Lower lobe of right lung (tissue), 2 donors: ENCODE measurements at regions not wholly inside any gene's neighbourhood (a gene's known extent, or its start where the extent isn't known, plus 50 kb on each side); places are given as distances from the start of the nearest gene placed in this dataset.
A peak's percentile ranks its signal among the peaks of the same experiment; 100 is the strongest.

Experiments
- ATAC-seq, 2 donors: fragments of 200-7000 bp; cut with Tn5 transposase; one replicate each; pipeline ENCODE4 v1.9.1; 2020 to 2022; ENCODE audit warnings: mild to moderate bottlenecking in 2 of 2, moderate library complexity in 2 of 2
- DNase-seq: peaks from one replicate; pipeline ENCODE4 v3.0.0-alpha.2; 2020
- H3K27ac ChIP-seq: fragments of 200-600 bp; one replicate; pipeline ENCODE4 v1.8.0; 2022
- H3K27me3 ChIP-seq: fragments of 200-600 bp; one replicate; pipeline ENCODE4 v1.8.0; 2022; ENCODE audit warnings: low read depth
- H3K36me3 ChIP-seq: fragments of 200-600 bp; one replicate; pipeline ENCODE4 v1.8.0; 2022; ENCODE audit warnings: mild to moderate bottlenecking
- H3K4me1 ChIP-seq: fragments of 200-600 bp; one replicate; pipeline ENCODE4 v1.8.0; 2022
- H3K4me3 ChIP-seq: fragments of 200-600 bp; one replicate; pipeline ENCODE4 v1.8.0; 2022; ENCODE audit warnings: mild to moderate bottlenecking
- H3K9me3 ChIP-seq: fragments of 200-600 bp; one replicate; pipeline ENCODE4 v1.8.0; 2022
- intact Hi-C: fragments of 100-400 bp; cut with DNase I; formaldehyde crosslinking; loops from one replicate; pipeline ENCODE4 v1.11.0; 2022
- TF ChIP-seq, protein P1 (sequence below): fragments of 200-600 bp; IDR thresholded peaks from one replicate; pipeline ENCODE4 v1.8.0; 2022; ENCODE audit warnings: antibody characterized with exemption, mild to moderate bottlenecking
- donor health status: DM: no; HTN: yes; CAD: no; lungs with severe emphysema.

DNA sequence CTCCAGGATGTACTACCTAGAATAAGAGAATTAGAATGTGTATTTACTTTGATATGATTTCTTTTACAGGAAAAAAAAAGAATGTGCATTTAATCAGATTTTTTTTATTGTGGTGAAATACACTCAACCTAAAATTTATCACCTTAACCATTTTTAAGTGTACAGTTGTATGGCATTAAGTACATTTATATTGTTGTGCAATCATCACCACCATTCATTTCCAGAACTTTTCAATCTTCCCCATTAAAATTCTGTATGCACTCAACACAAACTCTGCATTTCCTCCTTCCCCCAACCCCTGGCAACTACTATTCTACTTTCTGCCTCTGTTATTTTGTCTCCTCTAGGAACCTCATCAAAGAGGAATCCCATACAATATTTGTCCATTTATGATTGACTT is 66.0 kb upstream of the APC start:
- no peak for DNase-seq
- no peak overlapping the region for H3K27ac ChIP-seq
- TF ChIP-seq, protein P1, sequence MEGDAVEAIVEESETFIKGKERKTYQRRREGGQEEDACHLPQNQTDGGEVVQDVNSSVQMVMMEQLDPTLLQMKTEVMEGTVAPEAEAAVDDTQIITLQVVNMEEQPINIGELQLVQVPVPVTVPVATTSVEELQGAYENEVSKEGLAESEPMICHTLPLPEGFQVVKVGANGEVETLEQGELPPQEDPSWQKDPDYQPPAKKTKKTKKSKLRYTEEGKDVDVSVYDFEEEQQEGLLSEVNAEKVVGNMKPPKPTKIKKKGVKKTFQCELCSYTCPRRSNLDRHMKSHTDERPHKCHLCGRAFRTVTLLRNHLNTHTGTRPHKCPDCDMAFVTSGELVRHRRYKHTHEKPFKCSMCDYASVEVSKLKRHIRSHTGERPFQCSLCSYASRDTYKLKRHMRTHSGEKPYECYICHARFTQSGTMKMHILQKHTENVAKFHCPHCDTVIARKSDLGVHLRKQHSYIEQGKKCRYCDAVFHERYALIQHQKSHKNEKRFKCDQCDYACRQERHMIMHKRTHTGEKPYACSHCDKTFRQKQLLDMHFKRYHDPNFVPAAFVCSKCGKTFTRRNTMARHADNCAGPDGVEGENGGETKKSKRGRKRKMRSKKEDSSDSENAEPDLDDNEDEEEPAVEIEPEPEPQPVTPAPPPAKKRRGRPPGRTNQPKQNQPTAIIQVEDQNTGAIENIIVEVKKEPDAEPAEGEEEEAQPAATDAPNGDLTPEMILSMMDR, result no peak
- no peaks in the 10 kb centered on the region for H3K4me1 ChIP-seq
- H3K36me3 ChIP-seq, result no peaks in the 10 kb centered on the region
- no peak for ATAC-seq
- H3K4me3 ChIP-seq, result no peak overlapping the region
- H3K27me3 ChIP-seq, result no peaks in the 10 kb centered on the region
- intact Hi-C loops, result no loop called here
- H3K9me3 ChIP-seq, result no peaks in the 10 kb centered on the region

GRCh38 chr5:112681481-112681908 is 56.2 kb upstream of the APC start:
- Histone ChIP-seq H3K27me3 (no peaks in the 10 kb centered on the region), H3K4me1 (peaks cover 5% of the 10 kb centered on the region), H3K36me3 (no peaks in the 10 kb centered on the region), H3K27ac (no peak overlapping the region), H3K9me3 (no peaks in the 10 kb centered on the region), H3K4me3 (no peak overlapping the region)
- ATAC-seq (no peak), DNase-seq (no peak)
- intact Hi-C loops, result no loop called here
- TF ChIP-seq, protein P1, result no peak

- peaks cover 5% of the 10 kb centered on the region for H3K4me1 ChIP-seq
- ATAC-seq (no peak), DNase-seq (no peak)
- H3K27ac ChIP-seq, result no peak overlapping the region
- no peaks in the 10 kb centered on the region for H3K9me3 ChIP-seq
- H3K36me3 ChIP-seq, result no peaks in the 10 kb centered on the region
- TF ChIP-seq, protein P1, result no peak
- intact Hi-C loops, result no loop called here
- no peak overlapping the region for H3K4me3 ChIP-seq
- H3K27me3 ChIP-seq, result no peaks in the 10 kb centered on the region
These were observed 55.0 kb upstream of the APC start for GRCh38 chr5:112682621-112683061.

DNA sequence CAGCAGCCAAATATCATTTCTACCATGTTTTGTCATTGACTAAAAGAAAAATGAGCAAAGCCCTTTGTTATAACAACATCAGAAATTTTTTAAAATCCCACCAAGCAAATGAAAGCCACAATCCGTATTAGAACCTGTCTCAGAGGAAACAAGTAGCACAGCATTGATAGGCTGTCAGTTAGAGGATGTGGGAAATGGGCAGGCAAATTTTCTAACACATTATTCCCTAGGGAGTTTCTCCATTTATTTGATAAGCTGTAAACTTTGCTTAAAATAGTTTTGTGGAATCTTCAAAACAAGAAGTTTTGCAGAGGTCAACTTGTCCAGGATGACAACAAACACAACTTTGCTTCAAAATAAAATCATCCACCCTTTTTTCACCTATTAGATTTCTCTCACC is 53.6 kb upstream of the APC start:
- intact Hi-C loops, result no loop called here
- Histone ChIP-seq H3K27me3 (no peaks in the 10 kb centered on the region), H3K36me3 (no peaks in the 10 kb centered on the region), H3K4me3 (no peak overlapping the region), H3K4me1 (peaks cover 5% of the 10 kb centered on the region), H3K9me3 (no peaks in the 10 kb centered on the region), H3K27ac (peak overlapping the region; percentile 13)
- no peak for DNase-seq
- no peak for ATAC-seq
- TF ChIP-seq, protein P1, result no peak

DNA sequence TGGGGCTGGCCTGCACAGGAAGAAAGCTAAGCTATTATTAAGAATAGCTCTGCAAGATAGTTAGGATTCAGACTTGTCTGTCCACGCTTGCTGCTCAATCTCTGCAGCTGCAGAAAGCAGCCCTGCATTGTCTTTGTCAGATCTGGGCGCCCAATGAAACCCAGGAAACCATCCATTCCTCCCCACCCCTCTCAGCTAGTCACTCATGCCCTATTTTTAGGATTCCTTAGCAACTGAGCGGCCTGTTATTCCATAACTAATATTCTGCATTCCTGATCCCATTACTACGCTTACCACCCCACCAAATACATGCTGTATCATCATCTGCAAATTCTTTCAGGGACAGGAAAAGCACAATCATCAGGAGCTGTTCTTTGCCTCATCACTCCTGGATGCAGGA is 52.9 kb upstream of the APC start:
- Histone ChIP-seq H3K9me3 (no peaks in the 10 kb centered on the region), H3K27me3 (no peaks in the 10 kb centered on the region), H3K4me1 (peaks cover 5% of the 10 kb centered on the region), H3K4me3 (no peak overlapping the region), H3K27ac (peak overlapping the region; percentile 48), H3K36me3 (no peaks in the 10 kb centered on the region)
- ATAC-seq (peak; percentile 47 to 56), DNase-seq (no peak)
- intact Hi-C loops, result no loop called here
- TF ChIP-seq, protein P1, result no peak

DNA sequence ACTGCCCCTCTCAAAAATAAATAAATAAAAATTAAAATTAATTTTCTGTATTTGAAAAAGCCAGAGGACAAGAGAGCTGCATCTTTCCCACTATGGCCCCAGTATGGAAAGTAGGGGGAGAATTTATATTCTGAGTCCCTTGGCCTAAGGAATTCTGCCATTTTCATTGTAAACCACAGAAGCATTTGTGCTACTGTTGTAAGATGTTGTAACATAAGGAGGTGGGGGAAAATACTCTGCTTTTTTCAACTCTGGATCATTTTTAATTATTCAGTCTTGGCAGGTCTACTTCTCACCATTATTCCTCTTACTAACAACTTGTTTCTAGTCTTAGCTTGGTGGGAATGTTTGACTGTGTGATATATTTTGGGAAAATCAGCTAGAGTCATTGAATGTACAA is 52.3 kb upstream of the APC start:
- H3K4me1 ChIP-seq, result peaks cover 5% of the 10 kb centered on the region
- DNase-seq (no peak), ATAC-seq (no peak)
- H3K36me3 ChIP-seq, result no peaks in the 10 kb centered on the region
- TF ChIP-seq, protein P1, result no peak
- no peak overlapping the region for H3K4me3 ChIP-seq
- no peaks in the 10 kb centered on the region for H3K27me3 ChIP-seq
- peak overlapping the region; percentile 48 for H3K27ac ChIP-seq
- intact Hi-C loops, result no loop called here
- H3K9me3 ChIP-seq, result no peaks in the 10 kb centered on the region
